ENCODE measurements at regions not wholly inside any gene's neighbourhood (a gene's known extent, or its start where the extent isn't known, plus 50 kb on each side); places are given as distances from the start of the nearest gene placed in this dataset.

GRCh38 chr1:244316986-244317655 lies 134.6 kb downstream of the ADSS2 start:
- H3K36me3 ChIP-seq (ENCODE audit: control insufficient read depth, insufficient read depth, low read length), result no peaks in the 10 kb centered on the region
- H3K4me3 ChIP-seq (ENCODE audit: low read length), result no peak overlapping the region
- no CpG with 5 or more reads among the region's 8 CpGs for WGBS (ENCODE audit: insufficient coverage, insufficient read length)
- no peaks in the 10 kb centered on the region for H3K4me1 ChIP-seq (ENCODE audit: control insufficient read depth, insufficient read depth, low read length)
- H3K27me3 ChIP-seq (ENCODE audit: control insufficient read depth, insufficient read depth, low read length), result no peaks in the 10 kb centered on the region
- no peaks in the 10 kb centered on the region for H3K9me3 ChIP-seq (ENCODE audit: control insufficient read depth, insufficient read depth, low read length)
- no peak for DNase-seq (ENCODE audit: low read depth, low spot score)
- H3K27ac ChIP-seq (ENCODE audit: low read length), result no peak overlapping the region

GRCh38 chr1:244318078-244318477 lies 133.6 kb downstream of the ADSS2 start:
- Histone ChIP-seq H3K4me1 (ENCODE audit: control insufficient read depth, insufficient read depth, low read length) (no peaks in the 10 kb centered on the region), H3K36me3 (ENCODE audit: control insufficient read depth, insufficient read depth, low read length) (no peaks in the 10 kb centered on the region), H3K4me3 (ENCODE audit: low read length) (no peak overlapping the region), H3K9me3 (ENCODE audit: control insufficient read depth, insufficient read depth, low read length) (no peaks in the 10 kb centered on the region), H3K27me3 (ENCODE audit: control insufficient read depth, insufficient read depth, low read length) (no peaks in the 10 kb centered on the region), H3K27ac (ENCODE audit: low read length) (no peak overlapping the region)
- WGBS (ENCODE audit: insufficient coverage, insufficient read length), result no CpG with 5 or more reads among the region's 4 CpGs
- DNase-seq (ENCODE audit: low read depth, low spot score), result no peak

GRCh38 chr1:244318512-244318911 lies 133.2 kb downstream of the ADSS2 start:
- no CpG with 5 or more reads among the region's 5 CpGs for WGBS (ENCODE audit: insufficient coverage, insufficient read length)
- DNase-seq (ENCODE audit: low read depth, low spot score), result no peak
- Histone ChIP-seq H3K36me3 (ENCODE audit: control insufficient read depth, insufficient read depth, low read length) (no peaks in the 10 kb centered on the region), H3K4me3 (ENCODE audit: low read length) (no peak overlapping the region), H3K27ac (ENCODE audit: low read length) (no peak overlapping the region), H3K9me3 (ENCODE audit: control insufficient read depth, insufficient read depth, low read length) (no peaks in the 10 kb centered on the region), H3K4me1 (ENCODE audit: control insufficient read depth, insufficient read depth, low read length) (no peaks in the 10 kb centered on the region), H3K27me3 (ENCODE audit: control insufficient read depth, insufficient read depth, low read length) (no peaks in the 10 kb centered on the region)

GRCh38 chr1:244319283-244320132 lies 132.2 kb downstream of the ADSS2 start:
- H3K4me1 ChIP-seq (ENCODE audit: control insufficient read depth, insufficient read depth, low read length), result no peaks in the 10 kb centered on the region
- no peaks in the 10 kb centered on the region for H3K9me3 ChIP-seq (ENCODE audit: control insufficient read depth, insufficient read depth, low read length)
- whole genome bisulfite sequencing (ENCODE audit: insufficient coverage, insufficient read length), result no CpG with 5 or more reads among the region's 9 CpGs
- H3K4me3 ChIP-seq (ENCODE audit: low read length), result no peak overlapping the region
- no peaks in the 10 kb centered on the region for H3K36me3 ChIP-seq (ENCODE audit: control insufficient read depth, insufficient read depth, low read length)
- DNase-seq (ENCODE audit: low read depth, low spot score), result no peak
- no peaks in the 10 kb centered on the region for H3K27me3 ChIP-seq (ENCODE audit: control insufficient read depth, insufficient read depth, low read length)
- H3K27ac ChIP-seq (ENCODE audit: low read length), result no peak overlapping the region

- Histone ChIP-seq H3K27ac (ENCODE audit: low read length) (no peak overlapping the region), H3K4me3 (ENCODE audit: low read length) (no peak overlapping the region), H3K36me3 (ENCODE audit: control insufficient read depth, insufficient read depth, low read length) (no peaks in the 10 kb centered on the region), H3K27me3 (ENCODE audit: control insufficient read depth, insufficient read depth, low read length) (no peaks in the 10 kb centered on the region), H3K4me1 (ENCODE audit: control insufficient read depth, insufficient read depth, low read length) (0 out of 2 replicates have a peak, but pooled peaks cover 2% of the 10 kb centered on the region), H3K9me3 (ENCODE audit: control insufficient read depth, insufficient read depth, low read length) (no peaks in the 10 kb centered on the region)
- no CpG with 5 or more reads among the region's 1 CpG for WGBS (ENCODE audit: insufficient coverage, insufficient read length)
- DNase-seq (ENCODE audit: low read depth, low spot score), result no peak
Observed at GRCh38 chr1:244322181-244322580, 129.5 kb downstream of the ADSS2 start.

GRCh38 chr1:244322791-244323521 lies 128.8 kb downstream of the ADSS2 start:
- H3K27me3 ChIP-seq (ENCODE audit: control insufficient read depth, insufficient read depth, low read length), result no peaks in the 10 kb centered on the region
- no peak overlapping the region for H3K27ac ChIP-seq (ENCODE audit: low read length)
- H3K36me3 ChIP-seq (ENCODE audit: control insufficient read depth, insufficient read depth, low read length), result no peaks in the 10 kb centered on the region
- H3K4me3 ChIP-seq (ENCODE audit: low read length), result no peak overlapping the region
- H3K4me1 ChIP-seq (ENCODE audit: control insufficient read depth, insufficient read depth, low read length), result 0 out of 2 replicates have a peak, but pooled peaks cover 2% of the 10 kb centered on the region
- no peaks in the 10 kb centered on the region for H3K9me3 ChIP-seq (ENCODE audit: control insufficient read depth, insufficient read depth, low read length)
- WGBS (ENCODE audit: insufficient coverage, insufficient read length), result no CpG with 5 or more reads among the region's 6 CpGs
- no peak for DNase-seq (ENCODE audit: low read depth, low spot score)

GRCh38 chr1:244324176-244324883 lies 127.4 kb downstream of the ADSS2 start:
- Histone ChIP-seq H3K4me1 (ENCODE audit: control insufficient read depth, insufficient read depth, low read length) (0 out of 2 replicates have a peak, but pooled peaks cover 2% of the 10 kb centered on the region), H3K27me3 (ENCODE audit: control insufficient read depth, insufficient read depth, low read length) (no peaks in the 10 kb centered on the region), H3K4me3 (ENCODE audit: low read length) (no peak overlapping the region), H3K27ac (ENCODE audit: low read length) (no peak overlapping the region), H3K9me3 (ENCODE audit: control insufficient read depth, insufficient read depth, low read length) (no peaks in the 10 kb centered on the region), H3K36me3 (ENCODE audit: control insufficient read depth, insufficient read depth, low read length) (no peaks in the 10 kb centered on the region)
- DNase-seq (ENCODE audit: low read depth, low spot score), result no peak
- no CpG with 5 or more reads among the region's 8 CpGs for WGBS (ENCODE audit: insufficient coverage, insufficient read length)

- Histone ChIP-seq H3K27ac (ENCODE audit: low read length) (no peak overlapping the region), H3K36me3 (ENCODE audit: control insufficient read depth, insufficient read depth, low read length) (no peaks in the 10 kb centered on the region), H3K4me3 (ENCODE audit: low read length) (no peak overlapping the region), H3K4me1 (ENCODE audit: control insufficient read depth, insufficient read depth, low read length) (0 out of 2 replicates have a peak, but pooled peaks cover 2% of the 10 kb centered on the region), H3K27me3 (ENCODE audit: control insufficient read depth, insufficient read depth, low read length) (no peaks in the 10 kb centered on the region), H3K9me3 (ENCODE audit: control insufficient read depth, insufficient read depth, low read length) (no peaks in the 10 kb centered on the region)
- no peak for DNase-seq (ENCODE audit: low read depth, low spot score)
- WGBS (ENCODE audit: insufficient coverage, insufficient read length), result no CpG with 5 or more reads among the region's 8 CpGs
Observed at GRCh38 chr1:244325056-244325758, 126.5 kb downstream of the ADSS2 start.

GRCh38 chr1:244326757-244327156 lies 125.0 kb downstream of the ADSS2 start:
- no CpG with 5 or more reads among the region's 2 CpGs for WGBS (ENCODE audit: insufficient coverage, insufficient read length)
- no peak overlapping the region for H3K27ac ChIP-seq (ENCODE audit: low read length)
- no peaks in the 10 kb centered on the region for H3K9me3 ChIP-seq (ENCODE audit: control insufficient read depth, insufficient read depth, low read length)
- H3K36me3 ChIP-seq (ENCODE audit: control insufficient read depth, insufficient read depth, low read length), result no peaks in the 10 kb centered on the region
- 0 out of 2 replicates have a peak, but pooled peaks cover 2% of the 10 kb centered on the region for H3K4me1 ChIP-seq (ENCODE audit: control insufficient read depth, insufficient read depth, low read length)
- no peak for DNase-seq (ENCODE audit: low read depth, low spot score)
- no peak overlapping the region for H3K4me3 ChIP-seq (ENCODE audit: low read length)
- no peaks in the 10 kb centered on the region for H3K27me3 ChIP-seq (ENCODE audit: control insufficient read depth, insufficient read depth, low read length)

Measured in iPS DF 6.9 (cell line).